HG02884 (cell line): ENCODE measurements at regions not wholly inside any gene's neighbourhood (a gene's known extent, or its start where the extent isn't known, plus 50 kb on each side); places are given as distances from the start of the nearest gene placed in this dataset.
A peak's percentile ranks its signal among the peaks of the same experiment; 100 is the strongest.

Experiments used
- ATAC-seq: cut with Tn5 transposase; IDR thresholded peaks from one replicate; pipeline ENCODE4 v1.9.1; 2021; ENCODE audit warnings: mild to moderate bottlenecking, moderate library complexity; ENCODE audit not compliant: unreplicated experiment

DNA sequence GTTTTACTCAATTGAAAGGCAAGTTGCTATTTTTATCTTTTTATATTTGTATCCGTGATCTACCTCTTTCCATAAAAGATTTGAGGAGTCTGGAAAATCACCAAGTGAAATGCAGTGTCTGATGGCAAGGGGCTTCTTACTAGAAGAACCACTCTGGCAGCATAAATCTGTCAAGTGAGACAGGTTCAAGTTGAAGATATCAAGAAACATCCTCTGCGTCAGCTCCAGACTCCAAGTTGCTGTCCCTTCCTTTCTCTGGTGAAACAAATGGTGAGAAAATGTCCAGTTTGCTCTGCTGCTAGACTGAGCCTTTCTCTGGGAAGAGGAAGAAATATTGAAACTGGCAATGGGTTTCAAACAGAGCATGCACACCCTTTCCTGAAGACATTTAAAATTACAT, 411.2 kb downstream of the PLPP3 start:
- ATAC-seq, result no peak

DNA sequence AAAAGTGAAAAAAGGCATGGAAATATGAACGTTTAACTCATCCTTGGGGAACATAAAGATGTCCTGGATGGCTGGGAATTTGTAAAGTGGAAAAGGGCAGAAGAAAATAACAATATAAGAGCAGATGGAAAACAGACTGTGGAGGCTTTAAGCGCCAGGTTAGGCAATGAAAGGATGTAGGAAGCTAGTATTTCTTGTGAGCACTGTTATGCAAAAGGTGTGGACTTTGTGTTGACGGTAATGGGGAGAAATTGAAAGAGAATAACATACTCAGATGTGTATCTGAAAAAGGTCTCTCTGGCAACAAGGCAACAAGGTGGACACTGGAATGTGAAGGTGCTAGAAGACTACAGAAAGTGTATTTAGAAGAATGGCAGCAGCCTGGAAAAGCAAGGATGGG, 411.8 kb downstream of the PLPP3 start:
- no peak for ATAC-seq

DNA sequence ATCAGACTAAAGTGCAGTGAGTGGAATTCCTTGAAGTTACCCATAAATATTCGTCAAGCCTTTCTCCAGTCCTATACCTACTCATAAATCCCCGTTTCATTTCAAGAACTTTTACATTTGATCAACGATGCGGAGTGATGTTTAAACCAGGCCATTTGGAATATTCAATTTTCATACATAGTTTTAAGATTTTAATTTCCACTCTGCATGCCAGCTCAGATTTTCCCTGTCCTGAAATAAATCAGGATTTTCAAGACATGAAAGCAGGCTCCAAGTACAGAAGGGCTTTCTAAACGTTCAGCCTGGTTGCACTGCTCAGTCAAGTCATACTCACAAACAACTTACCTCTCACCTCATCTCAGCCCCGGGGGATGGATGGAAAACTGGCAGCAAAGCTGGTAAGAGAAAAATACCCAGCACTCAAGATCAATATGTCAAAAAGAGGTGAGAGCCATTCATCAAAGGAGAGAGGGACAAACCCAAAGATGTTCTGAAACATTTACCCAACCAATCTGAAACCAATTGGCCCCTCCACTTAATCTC, 418.5 kb downstream of the PLPP3 start:
- no peak for ATAC-seq

DNA sequence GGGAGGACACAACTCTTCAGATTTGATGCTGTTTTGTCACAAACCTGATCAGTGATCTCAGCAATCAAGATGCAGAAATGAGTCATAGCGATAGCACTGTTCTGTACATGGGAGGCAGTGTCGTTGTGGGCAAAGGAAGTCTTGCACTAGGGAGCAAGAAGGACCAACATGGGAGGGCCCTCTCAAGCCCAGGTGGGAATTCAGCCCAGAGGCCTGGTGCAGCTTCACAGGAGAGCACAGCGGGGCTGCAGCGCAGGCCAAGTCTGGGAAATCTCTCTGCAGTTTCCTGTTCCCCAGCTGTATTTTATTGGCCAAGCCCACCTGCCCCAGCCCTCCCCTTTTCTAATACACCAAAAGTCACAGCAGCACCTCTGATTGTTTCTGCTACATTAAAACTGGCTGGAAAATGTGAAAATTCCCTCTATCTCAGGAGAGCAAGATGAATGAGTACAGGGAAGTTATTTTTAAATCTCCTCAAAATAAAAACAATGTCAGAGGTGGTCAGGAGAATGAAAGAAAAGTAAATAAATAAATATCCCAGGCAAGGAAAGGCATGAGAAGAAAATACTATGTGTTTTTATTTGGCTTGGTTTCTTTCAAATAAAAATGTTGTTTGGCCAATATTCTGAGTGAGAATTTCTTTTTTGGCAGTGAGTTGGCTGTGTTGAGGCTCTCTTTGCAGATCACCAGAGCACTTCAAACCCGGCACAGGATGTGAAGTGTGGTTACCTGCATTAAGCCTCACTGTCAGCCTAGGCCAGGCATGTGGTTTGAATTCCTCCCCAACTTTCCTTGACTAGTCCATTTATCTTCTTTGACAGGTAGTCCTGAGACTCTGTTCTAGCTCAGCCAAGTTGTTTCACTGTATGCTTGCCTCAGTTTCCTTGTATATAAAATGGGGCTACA, 422.1 kb downstream of the PLPP3 start:
- ATAC-seq, result no peak

DNA sequence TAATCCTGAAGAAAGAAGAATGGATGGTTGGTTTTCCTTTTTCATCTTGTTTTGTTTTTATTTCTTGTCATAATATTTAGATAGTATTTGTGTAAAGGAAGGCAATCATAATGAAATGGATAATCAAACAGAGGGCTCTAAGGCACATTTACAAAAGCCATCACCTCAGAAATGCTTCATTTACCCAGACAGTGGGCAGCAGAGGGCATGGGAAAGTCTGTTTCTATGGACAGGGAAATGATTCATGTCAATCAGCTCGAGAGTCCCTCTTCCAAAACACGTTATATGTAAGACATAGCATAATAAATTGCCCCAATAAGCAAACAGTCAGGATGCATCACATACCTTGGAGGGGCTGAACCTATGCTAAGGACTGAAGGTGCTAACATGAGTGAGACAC, 426.1 kb downstream of the PLPP3 start:
- no peak for ATAC-seq

DNA sequence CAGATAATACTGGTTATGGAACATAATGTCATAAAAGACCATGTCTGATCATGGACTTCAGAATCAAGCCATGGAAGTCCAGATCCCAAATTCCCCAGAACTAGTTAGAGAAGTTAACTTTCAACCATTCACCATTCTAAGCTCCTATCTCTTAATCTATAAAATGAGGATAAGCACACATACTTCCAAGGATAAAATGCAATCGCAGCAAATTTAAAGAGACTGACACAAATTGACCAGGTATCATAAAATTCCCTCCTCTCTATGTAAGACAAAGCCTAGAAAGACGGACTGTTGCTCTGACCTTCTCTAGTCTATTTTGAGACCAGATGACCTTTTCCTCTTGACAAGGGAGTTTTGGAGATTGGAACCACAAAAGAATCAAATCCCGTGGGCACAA, 426.7 kb downstream of the PLPP3 start:
- no peak for ATAC-seq

DNA sequence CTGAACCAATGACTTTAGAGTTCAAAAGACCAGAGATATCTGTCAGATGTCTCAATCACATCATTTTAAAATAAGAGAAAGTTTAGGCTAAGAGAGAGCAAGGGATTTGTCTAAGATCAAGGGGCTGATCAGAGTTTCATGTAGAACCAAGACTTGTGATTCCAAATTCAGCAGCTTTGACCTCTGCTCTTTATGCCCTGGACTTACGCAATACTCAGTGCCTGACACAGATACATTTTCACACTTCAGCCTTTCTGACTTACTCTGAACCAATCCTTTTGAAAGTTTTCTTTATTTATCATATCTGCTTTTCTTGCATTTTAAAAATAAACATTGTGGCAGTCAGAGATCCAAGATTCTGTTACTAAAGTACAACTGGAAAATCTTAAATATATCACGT, 428.0 kb downstream of the PLPP3 start:
- no peak for ATAC-seq

DNA sequence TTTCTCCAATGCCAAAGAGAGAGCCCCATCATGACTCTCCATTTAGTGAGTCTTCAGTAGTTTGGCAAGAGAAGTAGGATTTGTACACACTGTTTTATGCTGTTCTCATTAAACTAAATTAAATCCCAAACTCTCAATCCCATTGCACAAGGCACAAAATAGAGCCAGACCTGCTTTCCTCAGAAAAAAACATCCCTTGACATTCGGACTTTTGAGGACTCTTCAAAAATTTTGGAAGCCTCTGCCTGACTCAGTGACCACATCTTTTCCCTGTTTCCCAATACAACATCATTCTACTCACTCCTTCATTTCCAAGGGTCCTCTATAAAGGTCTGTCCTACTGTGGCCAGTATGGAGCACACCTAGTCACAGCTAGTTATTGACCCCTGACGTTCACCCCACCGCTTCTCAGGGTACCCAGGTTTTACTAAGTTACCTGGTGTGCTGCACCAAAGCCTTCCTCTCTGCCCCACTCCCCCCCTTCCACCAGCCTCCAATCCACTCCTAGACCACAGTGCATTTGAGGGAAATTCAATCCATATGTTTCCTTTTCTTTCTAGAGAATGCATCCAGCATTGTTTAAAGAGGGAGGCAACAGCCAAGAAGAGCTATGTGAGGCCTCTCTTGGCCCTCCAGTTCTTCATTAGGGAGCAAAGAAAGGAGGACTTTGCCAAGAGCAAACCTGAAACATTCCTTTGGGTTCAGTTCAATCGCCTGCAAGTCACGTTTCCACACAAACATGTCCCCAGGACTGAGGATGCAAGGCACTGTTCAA, 428.7 kb downstream of the PLPP3 start:
- no peak for ATAC-seq

DNA sequence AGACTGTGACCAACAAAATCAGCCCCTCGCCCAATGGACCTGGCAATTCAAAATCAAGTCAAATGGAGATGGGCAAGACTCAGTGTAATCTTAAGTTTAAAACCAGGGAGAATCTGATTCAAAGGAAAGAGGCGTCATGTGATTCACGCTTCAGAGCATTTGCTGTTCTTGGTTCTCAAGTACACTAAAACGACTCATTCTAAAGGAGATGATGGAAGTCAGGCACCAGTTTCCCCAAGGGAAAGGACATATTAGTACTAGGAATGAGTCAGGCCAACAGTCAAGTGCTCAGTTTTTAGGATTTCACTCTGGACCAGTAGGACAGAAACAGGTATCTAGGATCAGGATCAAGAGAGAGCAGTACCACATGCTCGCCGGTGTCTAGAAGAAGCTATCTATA, 429.6 kb downstream of the PLPP3 start:
- ATAC-seq, result no peak

DNA sequence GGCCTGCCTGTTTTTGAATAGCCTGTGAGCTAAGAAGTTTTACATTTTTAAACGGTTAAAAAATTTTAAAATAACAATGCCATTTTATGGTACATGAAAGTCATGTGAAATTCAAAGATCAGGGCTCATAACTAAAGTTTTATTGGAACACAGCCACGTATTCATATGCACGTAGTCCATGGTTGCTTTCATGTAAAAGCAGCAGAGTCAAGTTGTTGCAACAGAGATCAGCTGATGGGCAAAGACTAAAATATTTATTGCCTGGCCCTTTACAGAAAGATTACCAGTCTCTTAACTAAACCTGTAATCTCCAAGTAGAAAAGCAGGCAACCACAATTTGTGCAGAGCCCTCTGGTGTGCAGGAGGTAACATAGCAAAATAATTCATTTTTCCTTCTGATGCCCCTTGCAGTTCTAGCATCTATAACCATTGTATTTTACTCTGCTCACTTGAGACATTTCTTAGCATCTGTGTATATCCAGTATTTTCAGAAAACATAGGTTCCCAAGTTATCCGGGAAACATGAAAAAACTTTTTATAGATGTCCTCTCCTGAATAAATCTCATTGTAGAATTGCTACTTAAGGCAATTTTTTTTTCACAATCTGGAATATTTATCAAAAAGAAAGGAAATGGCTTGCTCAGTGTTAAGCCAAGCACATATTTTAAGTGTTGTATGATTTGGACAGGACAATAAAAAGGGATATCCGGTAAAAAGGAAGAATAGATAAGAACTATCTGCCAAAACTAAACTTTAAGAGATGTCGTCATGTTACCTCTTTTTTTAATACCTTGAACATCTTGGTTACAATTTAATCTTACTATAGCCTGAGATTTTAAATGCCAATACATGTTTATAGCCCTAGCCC, 430.8 kb downstream of the PLPP3 start:
- no peak for ATAC-seq

DNA sequence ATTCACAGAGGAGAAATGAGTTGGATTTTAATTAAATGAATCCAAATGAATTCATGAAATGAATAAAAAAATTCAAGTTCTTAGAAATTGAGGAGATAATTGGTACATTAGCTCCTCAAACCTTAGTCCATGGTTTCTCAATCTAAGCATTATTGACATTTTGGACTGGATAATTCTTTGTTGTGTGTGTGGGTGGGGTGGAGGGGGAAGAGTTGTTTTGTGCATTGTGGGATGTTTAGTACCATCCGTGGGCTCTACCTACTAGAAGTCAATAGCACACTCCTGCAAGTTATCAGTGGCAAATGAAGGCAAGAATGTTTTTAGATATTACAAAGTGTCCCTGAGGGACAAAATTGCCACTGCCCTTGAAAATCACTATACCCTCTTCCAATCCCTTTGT, 431.9 kb downstream of the PLPP3 start:
- no peak for ATAC-seq

DNA sequence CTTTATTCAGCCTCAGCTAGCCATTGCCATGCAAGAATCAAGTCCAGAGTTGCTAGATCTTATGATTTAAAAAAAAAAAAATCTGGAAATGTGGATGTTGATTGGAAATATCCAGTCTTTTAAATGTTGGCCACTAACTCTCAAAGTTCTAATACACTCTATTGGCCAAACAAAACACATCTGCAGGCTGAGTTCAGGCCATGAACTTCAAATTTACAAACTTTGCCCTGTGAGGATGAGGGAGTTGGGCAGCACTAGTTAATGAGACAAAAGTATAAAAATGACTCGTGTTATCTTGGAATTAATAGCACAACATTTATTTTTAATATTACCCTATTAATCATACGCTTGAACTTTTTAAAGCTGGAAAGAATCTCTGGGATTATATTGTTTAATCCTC, 432.3 kb downstream of the PLPP3 start:
- ATAC-seq, result no peak

DNA sequence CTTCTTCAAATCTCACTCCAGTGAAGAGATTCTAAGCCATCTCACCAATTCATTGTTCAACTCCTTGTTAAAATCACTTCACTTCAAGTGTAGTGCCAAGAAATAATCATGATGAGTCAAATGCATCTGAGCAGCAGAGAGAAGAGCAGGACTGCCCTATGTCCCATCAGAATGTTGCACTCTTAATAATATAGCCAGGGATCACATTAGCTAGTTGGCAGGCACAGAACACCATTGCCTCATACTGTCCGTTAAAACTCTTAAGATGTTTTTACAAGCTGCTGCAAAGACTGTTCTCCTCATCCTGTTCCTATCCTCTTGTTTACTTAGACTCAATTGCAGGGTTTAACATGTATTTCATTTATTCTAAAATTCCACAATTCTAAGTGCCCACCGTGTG, 432.9 kb downstream of the PLPP3 start:
- ATAC-seq, result no peak

DNA sequence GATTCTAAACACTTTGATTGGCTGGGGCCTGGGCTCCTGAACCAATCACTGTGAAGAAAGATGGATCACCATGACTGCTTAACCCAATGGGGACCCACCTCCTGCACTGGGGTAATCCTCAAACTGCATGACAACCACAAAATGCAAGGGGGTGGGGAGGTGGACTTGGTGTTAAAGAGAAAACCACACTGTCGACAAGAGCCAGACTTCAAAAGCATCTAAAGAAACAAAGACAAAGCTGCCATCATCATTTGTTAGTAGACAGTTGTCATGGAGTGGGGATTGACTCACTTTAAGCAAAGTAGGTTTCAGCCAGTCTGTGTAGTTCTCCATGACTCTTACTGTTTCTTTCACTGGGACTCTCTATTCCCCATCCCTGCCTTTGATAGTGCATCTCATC, 433.8 kb downstream of the PLPP3 start:
- no peak for ATAC-seq

DNA sequence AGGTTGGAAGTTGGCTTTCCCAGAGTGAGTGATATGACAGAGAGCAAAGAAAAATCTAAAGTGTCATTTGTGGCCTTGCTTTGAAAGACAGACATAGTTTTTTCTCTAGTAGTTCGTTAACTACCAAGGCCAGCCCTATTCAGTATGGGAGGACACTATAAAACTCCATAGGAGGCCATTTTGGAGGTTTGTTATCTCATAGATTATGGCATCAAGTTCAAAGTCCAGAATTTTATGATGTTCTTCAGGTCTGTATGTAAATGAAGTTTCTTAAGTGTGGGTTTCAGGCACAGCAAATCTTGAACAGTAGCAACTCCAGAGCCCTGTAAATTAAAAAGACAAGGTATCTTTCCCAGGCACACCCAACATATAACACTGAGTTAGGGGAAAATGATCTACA, 437.1 kb downstream of the PLPP3 start:
- ATAC-seq, result no peak

DNA sequence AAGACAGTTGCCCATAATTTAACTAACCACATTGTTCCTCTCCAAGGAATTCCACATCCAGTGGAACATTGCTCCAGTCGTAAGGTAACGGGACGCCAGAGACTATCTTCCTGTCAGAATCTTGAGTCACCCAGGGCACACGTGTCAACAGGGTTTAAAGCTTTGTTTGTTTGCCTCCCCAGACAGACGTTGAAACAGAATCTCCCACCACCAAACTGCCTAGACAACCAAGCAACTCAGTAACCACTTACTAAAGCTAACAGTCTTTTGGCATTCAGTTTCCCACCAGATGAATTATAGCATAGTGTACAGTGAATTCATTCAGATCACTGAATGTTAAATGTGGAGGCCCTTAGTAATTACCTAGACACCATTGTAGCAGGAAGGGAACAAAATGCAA, 439.5 kb downstream of the PLPP3 start:
- no peak for ATAC-seq

DNA sequence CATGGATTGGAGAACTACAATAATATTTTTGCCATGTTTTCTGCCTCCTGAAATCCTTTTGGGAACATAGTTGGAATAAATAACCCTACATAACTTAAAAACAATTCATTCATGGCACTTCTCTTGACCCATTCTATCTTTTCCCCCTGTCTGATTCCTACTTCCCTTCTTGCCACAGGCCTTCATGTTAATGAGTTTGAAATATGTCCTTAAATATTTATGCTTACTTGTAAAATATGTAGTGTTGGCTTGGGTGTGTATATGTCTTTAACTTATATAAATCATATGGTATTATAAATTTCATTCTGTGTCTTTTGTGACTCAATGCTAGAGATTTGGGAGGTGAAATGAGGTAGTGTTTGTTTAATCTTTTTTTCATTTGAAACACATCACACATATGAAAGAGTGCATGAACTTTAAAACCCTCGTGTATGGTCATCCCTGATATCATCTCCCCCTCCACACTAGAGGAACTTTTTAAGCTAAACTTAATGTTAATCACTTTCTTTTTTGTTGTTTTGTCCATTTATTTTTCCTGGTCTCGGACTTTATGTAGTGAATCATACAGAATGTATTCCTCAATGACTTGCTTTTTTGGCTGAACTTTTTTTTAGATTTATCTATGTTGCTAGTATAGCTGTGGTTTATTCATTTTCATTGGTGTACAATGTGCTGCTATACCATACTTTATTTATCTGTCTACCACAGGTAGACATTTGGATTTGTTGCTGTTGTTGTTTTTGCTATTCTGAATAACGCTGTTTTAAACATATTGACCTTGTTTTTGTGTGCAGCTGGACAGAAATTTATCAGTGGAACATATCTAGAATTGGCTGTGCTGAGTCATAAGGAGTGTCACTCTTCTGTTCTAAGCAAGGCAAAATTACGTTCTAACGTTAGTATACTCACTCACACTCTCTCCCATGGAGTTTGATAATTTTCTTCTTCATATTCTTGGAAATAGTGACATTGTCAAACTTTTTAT, 441.6 kb downstream of the PLPP3 start:
- ATAC-seq, result no peak

DNA sequence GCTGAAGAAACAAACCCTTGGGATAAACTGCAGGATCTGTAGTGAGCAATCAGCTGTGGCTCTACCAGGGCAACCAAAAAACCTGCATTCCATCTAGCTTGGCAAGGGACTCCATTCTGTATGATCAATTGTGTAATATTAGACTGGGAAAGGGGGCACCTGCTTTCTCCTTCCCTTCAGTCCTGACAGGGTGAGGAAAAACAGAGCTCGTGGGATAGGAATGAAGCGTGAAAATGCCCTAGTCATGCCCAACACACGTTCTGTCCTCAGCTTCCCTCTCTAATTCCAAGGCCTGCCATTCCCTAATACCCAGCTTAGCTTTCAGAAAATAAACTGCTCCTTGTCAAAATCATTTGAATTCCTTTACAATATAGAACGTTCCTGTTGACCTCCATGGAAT, 442.3 kb downstream of the PLPP3 start:
- no peak for ATAC-seq

DNA sequence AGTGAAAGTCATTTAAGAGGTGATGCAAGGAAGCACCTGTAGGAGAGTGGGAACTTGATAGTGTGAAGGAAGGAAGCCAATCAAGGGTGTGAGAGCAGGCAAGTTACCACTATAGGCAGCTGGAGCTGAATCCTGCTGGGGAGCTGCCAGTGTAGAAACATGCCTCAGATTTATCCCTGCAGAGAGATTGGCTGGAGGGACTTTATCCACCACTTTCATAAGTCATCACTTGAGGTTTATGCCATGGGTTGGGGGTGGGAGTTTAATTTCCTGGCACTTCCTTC, 443.6 kb downstream of the PLPP3 start:
- peak; percentile 30 for ATAC-seq
